ENCODE measurements at regions not wholly inside any gene's neighbourhood (a gene's known extent, or its start where the extent isn't known, plus 50 kb on each side); places are given as distances from the start of the nearest gene placed in this dataset.

DNA sequence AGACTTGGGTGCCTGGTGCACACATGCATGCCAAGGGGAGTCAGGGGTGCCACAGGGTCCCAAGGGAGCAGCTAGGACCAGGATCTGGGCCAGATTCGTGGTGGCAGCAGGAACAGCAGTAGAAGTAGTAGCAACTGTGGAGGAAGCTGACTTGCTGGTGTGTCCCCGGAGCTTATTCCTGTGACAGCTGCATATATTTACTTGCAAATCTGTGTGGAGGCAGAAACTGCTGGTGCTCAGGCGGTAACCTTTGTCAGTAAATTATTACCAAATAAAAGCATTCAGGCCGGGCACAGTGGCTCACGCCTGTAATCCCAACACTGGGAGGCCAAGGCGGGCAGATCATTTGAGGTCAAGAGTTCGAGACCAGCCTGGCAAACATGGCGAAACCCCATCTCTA lies 67.4 kb upstream of the RAB18 start:
- Histone ChIP-seq H3K36me3 (ENCODE audit: control insufficient read depth, insufficient read depth, low read length) (no peaks in the 10 kb centered on the region), H2BK20ac (ENCODE audit: low read depth, low read length) (no peak overlapping the region), H2AK5ac (ENCODE audit: low read depth, low read length) (no peak overlapping the region), H3K4me2 (ENCODE audit: low read depth, low read length) (no peak overlapping the region), H3K4ac (ENCODE audit: low read depth, low read length) (no peak overlapping the region), H3K9me1 (ENCODE audit: insufficient read depth, low read length) (no peaks in the 10 kb centered on the region), H3K23ac (ENCODE audit: low read depth, low read length) (no peak overlapping the region), H2BK5ac (ENCODE audit: low read depth, low read length, poor library complexity, severe bottlenecking) (no peak overlapping the region), H2BK120ac (ENCODE audit: low read depth, low read length) (no peak overlapping the region), H4K91ac (ENCODE audit: insufficient read depth, low read depth, low read length) (no peak overlapping the region), H4K8ac (ENCODE audit: low read depth in 2 of 2, low read length in 2 of 2) (no peak overlapping the region), H2AK9ac (replicated peaks; ENCODE audit: low read depth, low read length, poor library complexity) (no peak overlapping the region), H3K9me3 (ENCODE audit: control insufficient read depth, insufficient read depth, low read length) (no peaks in the 10 kb centered on the region; the same call in 1 of the 2 replicates), H3K79me1 (ENCODE audit: low read depth in 1 of 2, low read length in 2 of 2) (no peaks in the 10 kb centered on the region), H3K18ac (ENCODE audit: low read depth, low read length) (no peak overlapping the region), H4K20me1 (ENCODE audit: insufficient read depth, low read length) (no peaks in the 10 kb centered on the region), H3K27me3 (ENCODE audit: control insufficient read depth, insufficient read depth, low read length) (peaks cover 3% of the 10 kb centered on the region; the same call in 1 of the 2 replicates), H4K5ac (ENCODE audit: low read depth, low read length) (no peak overlapping the region), H3K27ac (ENCODE audit: insufficient read depth, low read length) (no peak overlapping the region), H3K56ac (ENCODE audit: extremely low read depth, insufficient read depth, low read length) (no peak overlapping the region), H2AFZ (replicated peaks; ENCODE audit: low read length, poor library complexity) (no peak overlapping the region), H3K9ac (ENCODE audit: low read depth, low read length) (no peak overlapping the region), H3K4me1 (ENCODE audit: control insufficient read depth, insufficient read depth, low read length) (no peaks in the 10 kb centered on the region), H3K4me3 (ENCODE audit: insufficient read depth, low read depth, low read length) (no peak overlapping the region), H2BK15ac (ENCODE audit: low read depth, low read length) (no peak overlapping the region), H3K14ac (replicated peaks; ENCODE audit: low read depth, low read length) (no peak overlapping the region)
- in situ Hi-C loops (cut with MboI; ENCODE audit: low sequenced_read_pairs), result no loop called here
- intact Hi-C loops (cut with micrococcal nuclease), result no loop called here
- BruUV-seq (replicated peaks), result no TSS peak
- ChIA-PET POLR2A (ENCODE audit: unreplicated experiment) (no interaction called here), CTCF (no interaction called here)
- DNase-seq, result no peak
- dilution Hi-C loops (cut with HindIII; ENCODE audit: low sequenced_read_pairs, unreplicated experiment), result no loop called here
- TF ChIP-seq NFE2L2 (IDR thresholded peaks at IDR 0.05; ENCODE audit: low read depth, low read length) (no peak), BHLHE40 (IDR thresholded peaks at IDR 0.05; ENCODE audit: low read depth, low read length) (no peak), CTCF (conservative IDR thresholded peaks at IDR 0.05; ENCODE audit: low read depth, low read length) (no peak), FOS (IDR thresholded peaks at IDR 0.05; ENCODE audit: low read depth, low read length) (no peak), RFX5 (IDR thresholded peaks at IDR 0.05; ENCODE audit: low read depth, low read length) (no peak), CEBPB (IDR thresholded peaks at IDR 0.05; ENCODE audit: low read depth, low read length) (no peak), CHD1 (IDR thresholded peaks at IDR 0.05; ENCODE audit: low read depth, low read length) (no peak), RCOR1 (IDR thresholded peaks at IDR 0.05; ENCODE audit: insufficient replicate concordance, low read length) (no peak), MAFK (IDR thresholded peaks at IDR 0.05; ENCODE audit: low read depth, low read length) (no peak), MAZ (IDR thresholded peaks at IDR 0.05; ENCODE audit: borderline replicate concordance, low read depth, low read length) (no peak), MXI1 (IDR thresholded peaks at IDR 0.05; ENCODE audit: borderline replicate concordance, low read depth, low read length) (no peak), USF2 (IDR thresholded peaks at IDR 0.05; ENCODE audit: low read depth, low read length) (no peak)
- WGBS, 2 experiments (ENCODE audit: extremely low coverage in 2 of 2, insufficient read length in 1 of 2), result no CpG with 5 or more reads among the region's 8 CpGs
- no peak for ATAC-seq (ENCODE audit: low read depth)
